Naive thymus-derived CD4-positive, alpha-beta T cell (primary cell): ENCODE measurements at regions not wholly inside any gene's neighbourhood (a gene's known extent, or its start where the extent isn't known, plus 50 kb on each side); places are given as distances from the start of the nearest gene placed in this dataset.

Experiments
- ATAC-seq: fragments of 150-1000 bp; cut with Tn5 transposase; 2 replicates; pipeline ENCODE4 v1.10.0; 2021; ENCODE audit warnings: mild to moderate bottlenecking, moderate library complexity
- CTCF ChIA-PET: fragments of 350-600 bp; sonication (Branson Sonifier 250); formaldehyde crosslinking; loops from one replicate; lab custom pipeline; 2021; ENCODE audit warnings: antibody characterized with exemption; lab: Charles Lee
- POLR2A ChIA-PET: fragments of 350-600 bp; sonication (Branson Sonifier 250); formaldehyde crosslinking; loops from one replicate; lab custom pipeline; 2021; ENCODE audit warnings: antibody characterized with exemption, inconsistent platforms; lab: Charles Lee
- DNase-seq, 9 donors: peaks; one replicate each; pipeline versions ENCODE4 v3.0.0 to v3.0.0-alpha.2; 2020 to 2022; ENCODE audit warnings: mixed read lengths in 1 of 9
- H3K27ac ChIP-seq: one replicate; pipeline ENCODE4 v1.7.0; 2013; ENCODE audit warnings: mild to moderate bottlenecking, low read depth, low read length, moderate library complexity
- H3K27me3 ChIP-seq, 2 donors: one replicate each; pipeline ENCODE4 v1.7.0; 2013; ENCODE audit warnings: low read length in 2 of 2, mild to moderate bottlenecking in 2 of 2, moderate library complexity in 2 of 2; ENCODE audit not compliant: control insufficient read depth in 2 of 2, insufficient read depth in 2 of 2
- H3K36me3 ChIP-seq, 3 experiments: 1 replicate in 2 of 3; 2 replicates in 1 of 3; pipeline ENCODE4 v1.7.0; 2013; ENCODE audit warnings: low read length in 3 of 3, mild to moderate bottlenecking in 3 of 3, moderate library complexity in 1 of 3; ENCODE audit not compliant: insufficient read depth in 3 of 3, control insufficient read depth in 2 of 3
- H3K4me1 ChIP-seq, 2 donors: one replicate each; pipeline ENCODE4 v1.7.0; 2013; ENCODE audit warnings: low read length in 2 of 2, mild to moderate bottlenecking in 2 of 2, moderate library complexity in 1 of 2; ENCODE audit not compliant: control insufficient read depth in 2 of 2, insufficient read depth in 2 of 2
- H3K4me3 ChIP-seq: 2 replicates; pipeline ENCODE4 v1.7.0; 2013; ENCODE audit warnings: mild to moderate bottlenecking, low read length
- H3K9me3 ChIP-seq, 3 experiments: 1 replicate in 2 of 3; 2 replicates in 1 of 3; pipeline ENCODE4 v1.7.0; 2013; ENCODE audit warnings: low read length in 3 of 3; ENCODE audit not compliant: control insufficient read depth in 2 of 3
- H3K27ac Mint-ChIP-seq, 9 donors: one replicate each; pipeline ENCODE4 v1.8.0; 2020 to 2022; ENCODE audit warnings: mixed read lengths in 9 of 9, mild to moderate bottlenecking in 8 of 9, moderate library complexity in 5 of 9, inconsistent platforms in 2 of 9
- H3K27me3 Mint-ChIP-seq, 5 donors: one replicate each; pipeline ENCODE4 v1.8.0; 2021 to 2022; ENCODE audit warnings: mixed read lengths in 5 of 5, mild to moderate bottlenecking in 1 of 5
- H3K36me3 Mint-ChIP-seq, 5 donors: one replicate each; pipeline ENCODE4 v1.8.0; 2020 to 2022; ENCODE audit warnings: mixed read lengths in 5 of 5, mild to moderate bottlenecking in 3 of 5, inconsistent platforms in 1 of 5
- H3K4me1 Mint-ChIP-seq, 7 donors: one replicate each; pipeline ENCODE4 v1.8.0; 2020 to 2022; ENCODE audit warnings: mixed read lengths in 7 of 7, mild to moderate bottlenecking in 3 of 7, inconsistent platforms in 1 of 7
- H3K4me3 Mint-ChIP-seq, 10 donors: one replicate each; pipeline ENCODE4 v1.8.0; 2020 to 2022; ENCODE audit warnings: mild to moderate bottlenecking in 10 of 10, mixed read lengths in 10 of 10, moderate library complexity in 6 of 10, inconsistent platforms in 2 of 10
- H3K9me3 Mint-ChIP-seq, 11 donors: one replicate each; pipeline ENCODE4 v1.8.0; 2020 to 2022; ENCODE audit warnings: mixed read lengths in 11 of 11, mild to moderate bottlenecking in 4 of 11, inconsistent platforms in 1 of 11, moderate library complexity in 1 of 11
- intact Hi-C, 2 donors: fragments of 100-400 bp; cut with micrococcal nuclease; formaldehyde crosslinking; loops; one replicate each; pipeline ENCODE4 v1.15.1; 2023

- no peak overlapping the region for H3K4me3 ChIP-seq
- Mint-ChIP-seq H3K27me3 (peaks cover 18 to 38% (median 34%) of the 10 kb centered on the region in 5 donors), H3K9me3 (peaks cover 0 to 3% (median 0%) of the 10 kb centered on the region in 11 donors), H3K36me3 (no peaks in the 10 kb centered on the region), H3K4me3 (no peak overlapping the region), H3K27ac (no peak overlapping the region), H3K4me1 (no peaks in the 10 kb centered on the region)
- H3K4me1 ChIP-seq, result no peaks in the 10 kb centered on the region
- no peaks in the 10 kb centered on the region for H3K9me3 ChIP-seq
- H3K27me3 ChIP-seq, result no peaks in the 10 kb centered on the region
- no peak overlapping the region for H3K27ac ChIP-seq
- DNase-seq (no peak), ATAC-seq (no peak)
- intact Hi-C loops, result no loop called here
- no peaks in the 10 kb centered on the region for H3K36me3 ChIP-seq
- ChIA-PET POLR2A (no interaction called here), CTCF (no interaction called here)
Observed at GRCh38 chr3:124498891-124499290, 231.4 kb upstream of the UMPS start.

DNA sequence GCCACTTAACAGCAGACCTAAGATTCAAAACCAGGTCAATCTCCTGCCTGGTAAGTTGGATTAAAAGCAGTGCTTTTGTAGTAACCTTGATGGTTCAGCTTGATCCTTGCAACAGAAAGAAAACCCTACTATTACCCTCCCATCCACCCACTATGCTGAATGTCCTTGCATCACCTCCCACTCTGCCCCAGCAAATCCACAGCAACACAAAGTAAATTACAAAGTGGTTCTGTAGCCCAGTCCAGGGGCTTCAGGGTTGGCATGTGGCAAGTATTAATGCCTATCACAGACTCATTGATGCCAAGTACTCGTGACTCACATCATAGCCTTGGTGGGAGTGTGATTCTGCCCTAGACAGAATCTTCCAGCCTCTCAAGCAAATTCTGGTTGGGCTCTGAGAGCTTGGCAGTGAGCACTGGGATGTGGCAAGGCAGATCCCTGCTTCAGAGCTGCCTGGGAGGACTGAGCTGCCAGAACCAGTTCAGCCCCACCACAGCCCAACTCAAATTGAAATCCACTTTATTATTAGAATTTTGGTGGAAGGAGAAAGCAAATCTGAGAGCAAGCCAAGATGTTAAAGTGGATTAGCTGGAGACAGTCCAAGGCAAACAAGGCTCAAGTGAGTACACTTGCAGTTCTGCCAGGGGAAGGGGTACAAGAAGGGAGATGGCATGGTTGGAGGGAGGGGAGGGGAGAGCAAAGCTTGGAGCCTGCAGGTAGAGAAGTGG, 225.8 kb upstream of the UMPS start:
- Mint-ChIP-seq H3K4me3 (no peak overlapping the region), H3K27ac (no peak overlapping the region), H3K9me3 (peaks cover 0 to 3% (median 0%) of the 10 kb centered on the region in 11 donors), H3K27me3 (peaks cover 24 to 41% (median 38%) of the 10 kb centered on the region in 5 donors), H3K4me1 (no peaks in the 10 kb centered on the region), H3K36me3 (no peaks in the 10 kb centered on the region)
- no peak for ATAC-seq
- intact Hi-C loops, result no loop called here
- H3K36me3 ChIP-seq, result no peaks in the 10 kb centered on the region
- DNase-seq, result no peak
- no peak overlapping the region for H3K27ac ChIP-seq
- H3K4me3 ChIP-seq, result no peak overlapping the region
- H3K27me3 ChIP-seq, result no peaks in the 10 kb centered on the region
- H3K4me1 ChIP-seq, result no peaks in the 10 kb centered on the region
- ChIA-PET POLR2A (no interaction called here), CTCF (no interaction called here)
- no peaks in the 10 kb centered on the region for H3K9me3 ChIP-seq

- POLR2A ChIA-PET, result no interaction called here
- no peak overlapping the region for H3K27ac ChIP-seq
- H3K4me3 Mint-ChIP-seq, result no peak overlapping the region
- H3K27ac Mint-ChIP-seq, result no peak overlapping the region
- H3K4me3 ChIP-seq, result no peak overlapping the region
- DNase-seq (no peak), ATAC-seq (no peak)
- no peaks in the 10 kb centered on the region for H3K9me3 Mint-ChIP-seq
- no peaks in the 10 kb centered on the region for H3K36me3 Mint-ChIP-seq
- no peaks in the 10 kb centered on the region for H3K36me3 ChIP-seq
- no peaks in the 10 kb centered on the region for H3K4me1 Mint-ChIP-seq
- intact Hi-C loops, result no loop called here
- H3K4me1 ChIP-seq, result no peaks in the 10 kb centered on the region
- H3K9me3 ChIP-seq, result no peaks in the 10 kb centered on the region
- CTCF ChIA-PET, result no interaction called here
- peaks cover 0 to 4% of the 10 kb centered on the region in 2 donors for H3K27me3 ChIP-seq
- H3K27me3 Mint-ChIP-seq, result peaks cover 25 to 50% (median 33%) of the 10 kb centered on the region in 5 donors
Observed at GRCh38 chr3:124509884-124510283, 220.4 kb upstream of the UMPS start.

DNA sequence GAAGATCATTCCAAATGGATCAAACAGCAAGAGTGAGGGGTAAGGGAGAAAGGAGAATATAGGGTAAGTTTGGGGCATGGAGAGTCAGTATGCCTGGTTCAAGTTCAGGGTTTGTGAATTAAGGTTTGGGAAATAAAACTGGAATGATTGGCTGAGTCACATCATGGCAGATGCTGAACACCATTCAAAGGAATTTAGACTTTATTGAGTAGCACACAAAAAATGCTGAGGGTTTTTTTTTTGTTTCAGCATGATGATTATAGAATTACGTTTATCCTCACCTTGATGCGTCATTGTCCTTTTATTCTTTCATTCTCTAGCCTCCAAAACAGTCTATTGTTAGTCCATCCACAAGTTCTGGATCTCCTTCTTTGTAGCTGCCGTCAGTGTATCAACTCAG, 220.0 kb upstream of the UMPS start:
- intact Hi-C loops, result no loop called here
- Mint-ChIP-seq H3K36me3 (no peaks in the 10 kb centered on the region), H3K27me3 (peaks cover 25 to 49% (median 30%) of the 10 kb centered on the region in 5 donors), H3K9me3 (no peaks in the 10 kb centered on the region), H3K4me1 (no peaks in the 10 kb centered on the region), H3K4me3 (no peak overlapping the region), H3K27ac (no peak overlapping the region)
- Histone ChIP-seq H3K9me3 (no peaks in the 10 kb centered on the region), H3K4me1 (no peaks in the 10 kb centered on the region), H3K4me3 (no peak overlapping the region), H3K27me3 (peaks cover 0 to 4% of the 10 kb centered on the region in 2 donors), H3K27ac (no peak overlapping the region), H3K36me3 (no peaks in the 10 kb centered on the region)
- CTCF ChIA-PET, result no interaction called here
- POLR2A ChIA-PET, result no interaction called here
- DNase-seq (no peak), ATAC-seq (no peak)

- POLR2A ChIA-PET, result interaction anchor here (0.6 kb wide), 1 partner anchor 72 kb away, joined by 3 read pairs; no protein-coding TSS in a partner anchor
- Histone ChIP-seq H3K27me3 (peaks cover 0 to 4% of the 10 kb centered on the region in 2 donors), H3K4me1 (no peaks in the 10 kb centered on the region), H3K36me3 (no peaks in the 10 kb centered on the region), H3K27ac (no peak overlapping the region), H3K9me3 (no peaks in the 10 kb centered on the region), H3K4me3 (no peak overlapping the region)
- H3K9me3 Mint-ChIP-seq, result no peaks in the 10 kb centered on the region
- no peak for DNase-seq
- H3K4me3 Mint-ChIP-seq, result no peak overlapping the region
- H3K4me1 Mint-ChIP-seq, result no peaks in the 10 kb centered on the region
- intact Hi-C loops, result no loop called here
- no peak overlapping the region for H3K27ac Mint-ChIP-seq
- H3K36me3 Mint-ChIP-seq, result no peaks in the 10 kb centered on the region
- no peak for ATAC-seq
- peaks cover 29 to 49% (median 30%) of the 10 kb centered on the region in 5 donors for H3K27me3 Mint-ChIP-seq
- CTCF ChIA-PET, result no interaction called here
Observed at GRCh38 chr3:124512881-124513609, 217.2 kb upstream of the UMPS start.

GRCh38 chr3:124513610-124513997, 216.6 kb upstream of the UMPS start:
- Mint-ChIP-seq H3K27me3 (peaks cover 26 to 48% (median 30%) of the 10 kb centered on the region in 5 donors), H3K4me1 (no peaks in the 10 kb centered on the region), H3K27ac (no peak overlapping the region), H3K9me3 (no peaks in the 10 kb centered on the region), H3K4me3 (no peak overlapping the region), H3K36me3 (no peaks in the 10 kb centered on the region)
- ChIA-PET CTCF (no interaction called here), POLR2A (no interaction called here)
- Histone ChIP-seq H3K4me3 (no peak overlapping the region), H3K36me3 (no peaks in the 10 kb centered on the region), H3K4me1 (no peaks in the 10 kb centered on the region), H3K9me3 (no peaks in the 10 kb centered on the region), H3K27ac (no peak overlapping the region), H3K27me3 (peaks cover 0 to 4% of the 10 kb centered on the region in 2 donors)
- no peak for ATAC-seq
- DNase-seq, result no peak
- intact Hi-C loops, result no loop called here
